ENCODE measurements at regions not wholly inside any gene's neighbourhood (a gene's known extent, or its start where the extent isn't known, plus 50 kb on each side); places are given as distances from the start of the nearest gene placed in this dataset.
"Not testable (repeated sequence)": the region's sequence is repeated elsewhere in the genome, so short reads cannot be mapped to it uniquely, and the experiment has no call there.

- DNase-seq = no peak
Measured at GRCh38 chr11:114758627-114759026, 80.3 kb downstream of the NXPE2 start.

DNA sequence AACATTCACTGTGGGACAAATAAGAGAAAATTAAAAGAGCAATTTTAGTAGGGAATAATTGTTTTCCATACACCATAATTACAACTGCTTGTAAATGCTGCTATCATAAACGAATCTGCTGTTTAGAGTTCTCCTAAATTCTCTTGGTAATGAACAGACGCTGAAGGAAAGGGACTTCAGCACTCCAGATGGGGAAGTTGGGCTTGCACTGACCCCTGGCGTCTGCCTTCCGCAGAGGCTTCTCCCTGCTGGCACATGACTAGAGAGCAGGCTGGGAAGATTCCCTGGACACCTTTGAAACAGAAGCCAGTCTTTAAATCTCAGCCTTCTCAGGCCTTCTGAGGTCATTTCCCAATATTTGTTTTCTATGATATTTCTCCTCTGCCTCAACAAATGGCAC, 84.1 kb downstream of the NXPE2 start:
- DNase-seq = peak; percentile 20

GRCh38 chr11:114764563-114764962, 86.2 kb downstream of the NXPE2 start:
- DNase-seq = no peak

- no peak for DNase-seq
Measured at GRCh38 chr11:114771172-114771571, 92.8 kb downstream of the NXPE2 start.

- DNase-seq = no peak
Measured at GRCh38 chr11:114773541-114774338, 95.4 kb downstream of the NXPE2 start.

DNA sequence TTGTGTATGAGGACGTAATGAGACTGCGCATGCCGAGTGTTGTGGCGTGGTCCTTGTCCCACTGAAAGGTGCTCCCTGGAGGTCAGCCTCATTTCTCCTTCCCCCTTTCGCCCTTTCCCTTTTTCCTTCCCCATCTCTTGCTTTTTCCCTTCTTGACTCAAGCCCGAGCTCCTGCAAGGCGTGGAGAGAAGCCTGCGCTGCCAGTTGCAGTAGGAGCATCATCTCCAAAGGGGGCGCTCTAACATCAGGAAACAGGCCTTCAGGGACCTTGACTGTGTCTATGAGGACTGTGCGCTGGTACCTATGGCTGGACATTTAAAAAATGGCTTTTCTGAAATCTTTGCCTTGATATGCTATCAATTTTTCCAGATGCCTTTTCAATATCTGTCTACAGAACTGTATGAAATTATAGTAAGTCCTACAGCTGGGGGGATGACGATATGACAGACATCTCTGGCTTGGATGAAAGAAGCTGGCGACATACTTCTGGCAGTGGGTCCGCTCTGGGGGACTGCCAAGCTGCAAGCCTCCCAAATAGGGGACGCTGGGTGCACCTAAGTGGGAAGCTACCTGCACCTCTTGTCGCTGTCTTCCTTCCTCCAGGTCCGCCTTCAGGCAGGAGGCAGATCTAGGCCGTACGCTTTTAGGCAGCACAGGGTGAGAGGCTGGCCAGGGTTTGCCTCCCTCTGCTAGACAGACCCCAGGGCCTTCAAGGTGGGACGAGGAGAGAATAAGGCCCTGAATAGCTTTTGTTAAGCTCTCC, 96.5 kb downstream of the NXPE2 start:
- peak; percentile 49 for DNase-seq

DNA sequence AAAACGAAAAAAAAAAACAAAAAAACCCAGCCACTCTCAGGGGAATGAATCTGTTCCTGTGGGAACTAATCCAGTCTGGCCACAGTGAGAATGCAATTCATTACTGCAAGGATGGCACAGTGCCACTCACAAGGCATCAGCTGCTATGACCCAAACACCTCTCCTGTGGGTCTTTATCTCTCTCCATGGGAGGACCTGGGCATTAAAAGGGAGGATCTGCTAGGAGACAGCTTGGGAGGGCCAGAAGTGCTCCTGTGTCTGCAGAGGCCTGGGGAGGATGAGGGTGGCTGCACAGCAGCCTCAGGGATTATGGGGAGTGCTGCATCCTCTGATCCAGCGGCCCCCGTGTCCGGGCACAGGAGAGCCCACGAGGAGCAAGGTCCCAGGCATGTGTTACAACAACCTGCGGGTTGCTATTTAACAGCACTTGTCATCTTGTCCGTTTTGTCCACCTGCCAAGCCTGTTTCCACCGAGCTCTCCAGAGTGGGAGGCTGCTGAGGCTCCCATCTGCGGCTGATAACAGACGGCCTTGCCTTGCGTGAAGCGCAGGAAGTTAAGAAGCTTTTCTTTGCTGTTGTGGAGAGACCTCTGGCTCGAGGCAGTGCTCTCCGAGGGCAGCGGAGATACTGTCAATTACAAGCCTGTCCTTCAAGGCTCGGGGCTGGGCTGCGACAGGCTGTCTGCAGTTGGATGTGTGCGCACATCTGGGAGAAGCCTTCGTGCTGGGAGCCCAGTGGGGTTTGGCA, 97.7 kb downstream of the NXPE2 start:
- no peak for DNase-seq

DNA sequence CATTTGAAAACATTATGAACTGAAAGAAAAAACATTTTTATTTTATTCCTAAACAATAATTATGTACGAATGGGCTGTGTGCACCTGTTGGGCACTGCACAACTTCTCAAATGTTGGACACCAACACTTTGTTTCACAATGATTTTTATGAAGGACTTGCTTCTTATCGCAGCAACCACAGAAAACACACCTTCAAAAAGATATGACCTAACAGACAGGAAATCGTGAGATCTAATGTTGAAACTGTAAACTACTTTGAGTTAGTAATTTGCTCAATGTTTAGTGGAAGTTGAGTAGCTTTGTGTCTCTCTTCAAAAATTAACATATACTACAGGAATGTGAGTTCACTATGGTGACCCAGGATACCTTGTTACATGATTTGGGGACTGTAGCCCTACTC, 98.6 kb downstream of the NXPE2 start:
- no peak for DNase-seq

GRCh38 chr11:114779189-114779588, 100.9 kb downstream of the NXPE2 start:
- no peak for DNase-seq

GRCh38 chr11:114782650-114783310, 104.5 kb downstream of the NXPE2 start:
- no peak for DNase-seq

DNA sequence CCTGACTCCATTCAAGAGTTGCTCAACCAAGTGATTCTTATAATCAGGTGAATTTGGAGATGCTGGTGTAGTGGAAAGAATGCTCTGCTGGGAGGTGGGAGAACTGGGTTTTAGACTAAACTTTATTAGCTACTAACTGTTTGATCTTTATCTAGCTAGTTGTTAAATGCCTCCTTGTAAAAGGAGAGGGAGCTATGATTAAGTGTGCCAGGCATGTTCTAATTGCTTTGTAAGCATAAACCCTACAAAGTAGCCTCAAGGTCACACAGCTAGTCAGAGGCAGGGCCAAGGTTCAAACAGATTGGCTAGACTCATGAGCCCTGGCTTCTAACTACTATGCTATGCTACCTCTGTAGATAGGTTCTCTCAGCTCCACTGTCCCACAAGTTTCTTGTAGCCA, 105.5 kb downstream of the NXPE2 start:
- no peak for DNase-seq

GRCh38 chr11:114784216-114784615, 105.9 kb downstream of the NXPE2 start:
- no peak for DNase-seq

DNA sequence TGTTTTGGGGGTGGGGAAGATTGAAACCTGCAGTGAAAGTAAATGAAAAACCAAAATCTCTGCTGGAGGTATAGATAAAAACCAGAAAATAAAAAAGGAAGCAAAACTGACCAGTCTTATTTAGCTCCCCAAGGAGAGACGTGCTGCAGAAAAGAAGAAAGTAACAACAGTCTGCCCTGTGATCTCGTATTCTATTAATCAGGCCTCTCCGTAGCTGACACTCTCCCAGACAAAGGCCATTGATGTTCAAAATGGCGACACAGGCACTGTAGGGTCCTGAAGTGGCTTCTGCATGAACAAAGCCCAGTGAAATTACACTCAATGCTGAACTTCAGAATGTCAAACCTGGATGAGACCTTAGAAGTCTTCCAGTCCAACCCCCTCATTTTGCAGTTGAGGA, 106.6 kb downstream of the NXPE2 start:
- DNase-seq = no peak

DNA sequence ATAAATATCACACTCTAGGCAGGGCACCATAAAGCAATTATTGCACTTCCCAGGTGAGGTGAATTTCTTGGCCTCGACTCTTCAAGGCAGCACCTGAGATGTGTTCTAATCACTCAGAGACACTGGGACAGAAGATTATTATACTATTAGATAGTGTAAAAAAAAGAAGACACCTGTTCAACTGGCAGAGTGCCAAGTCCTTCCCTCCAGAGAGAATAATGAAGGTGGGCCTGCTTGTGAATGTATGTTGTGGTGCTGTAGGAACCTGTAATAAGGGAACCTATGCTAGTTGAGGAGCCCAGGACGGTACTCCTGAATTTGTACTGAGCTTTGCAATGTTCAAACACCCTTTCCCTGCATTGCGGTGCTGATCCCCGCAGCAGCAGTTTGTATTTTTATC, 107.5 kb downstream of the NXPE2 start:
- DNase-seq = no peak

- no peak for DNase-seq
Measured at GRCh38 chr11:114787126-114787525, 108.8 kb downstream of the NXPE2 start.

DNA sequence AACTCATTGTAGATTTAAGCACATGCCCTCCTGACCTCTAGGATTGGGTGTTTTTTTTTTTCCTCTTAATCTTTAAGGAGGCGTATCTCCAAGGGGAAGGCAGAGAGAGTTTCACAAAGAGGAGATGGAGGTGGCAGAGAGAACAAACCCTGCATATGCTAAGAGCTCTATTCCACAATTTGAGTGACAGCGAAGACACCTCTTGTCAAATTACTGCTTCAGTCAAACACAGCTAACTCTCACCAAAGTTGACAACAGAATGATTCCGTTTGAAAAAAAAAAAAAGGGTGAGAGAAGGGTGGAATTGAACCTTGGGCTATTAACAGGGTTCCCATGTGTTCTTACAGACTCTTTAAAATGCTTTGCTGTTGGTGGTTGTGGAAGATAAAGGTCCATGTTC, 112.6 kb downstream of the NXPE2 start:
- no peak for DNase-seq

DNA sequence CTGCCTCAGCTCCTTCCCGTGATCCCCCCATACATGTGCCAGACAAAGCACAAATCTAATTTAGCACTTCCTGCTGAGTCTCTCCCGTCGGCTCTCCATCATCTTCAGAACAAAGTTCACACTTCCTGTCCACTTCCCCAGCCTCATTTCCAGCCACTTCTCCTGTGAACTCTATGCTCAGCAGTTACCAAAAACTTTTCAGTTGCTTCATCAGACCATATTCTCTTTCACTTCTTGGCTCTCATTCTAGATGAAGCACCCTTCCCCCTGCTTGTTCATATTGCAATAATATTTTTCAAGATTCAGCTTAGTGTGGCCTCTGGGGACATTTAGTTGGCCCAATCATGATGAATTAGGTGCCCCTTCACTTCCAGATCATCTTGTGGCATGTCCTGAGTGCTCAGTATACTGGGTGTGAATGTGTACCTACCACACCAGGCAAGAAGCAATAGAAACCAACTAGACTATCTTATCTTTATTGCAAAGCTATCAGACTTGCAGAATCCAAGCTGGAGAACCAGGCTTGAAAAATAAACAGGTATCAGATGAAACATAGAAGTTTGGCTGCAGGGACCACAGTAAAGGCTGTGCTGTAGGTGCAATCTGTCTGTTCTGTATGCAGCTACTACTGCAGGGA, 115.8 kb downstream of the NXPE2 start:
- no peak for DNase-seq

GRCh38 chr11:114796954-114797721, 118.8 kb downstream of the NXPE2 start:
- no peak for DNase-seq

DNA sequence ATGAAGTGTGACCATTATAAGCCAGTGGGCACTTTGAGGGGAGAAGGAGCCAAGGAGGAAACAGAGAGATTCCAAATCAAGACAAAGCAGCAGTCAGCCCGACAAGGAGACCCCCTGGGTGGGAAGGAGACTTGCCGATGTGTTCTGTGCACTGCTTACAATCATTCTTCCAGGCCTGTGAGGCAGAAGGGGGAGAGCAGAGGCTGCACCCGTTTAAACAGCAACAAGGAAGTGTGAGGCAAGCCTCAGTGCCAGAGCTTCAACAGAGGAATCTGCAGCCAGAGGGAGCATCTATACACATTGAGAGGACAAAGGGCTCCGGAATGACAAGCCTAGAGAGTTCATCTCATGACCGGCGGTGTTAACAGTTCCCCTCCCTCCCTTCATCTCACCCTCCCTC, 121.1 kb downstream of the NXPE2 start:
- no peak for DNase-seq

DNA sequence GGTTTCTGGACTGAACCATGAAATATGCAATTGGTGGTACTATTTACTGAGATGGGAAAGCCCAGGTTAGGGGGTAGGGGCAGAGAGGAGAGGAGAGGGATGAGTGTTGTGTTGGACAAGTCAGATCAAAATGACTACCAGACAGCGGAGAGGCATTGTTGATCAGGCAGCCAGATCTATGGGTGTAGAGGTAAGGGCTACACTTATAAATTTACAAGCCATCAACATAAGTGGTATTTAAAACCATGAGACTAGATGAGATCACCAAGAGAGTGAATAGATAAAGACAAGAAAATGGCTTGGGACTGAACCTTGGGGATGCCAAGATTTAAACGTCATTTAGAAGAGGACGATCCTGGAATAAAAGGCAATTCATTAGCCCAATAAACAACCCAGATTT, 123.4 kb downstream of the NXPE2 start:
- no peak for DNase-seq

DNA sequence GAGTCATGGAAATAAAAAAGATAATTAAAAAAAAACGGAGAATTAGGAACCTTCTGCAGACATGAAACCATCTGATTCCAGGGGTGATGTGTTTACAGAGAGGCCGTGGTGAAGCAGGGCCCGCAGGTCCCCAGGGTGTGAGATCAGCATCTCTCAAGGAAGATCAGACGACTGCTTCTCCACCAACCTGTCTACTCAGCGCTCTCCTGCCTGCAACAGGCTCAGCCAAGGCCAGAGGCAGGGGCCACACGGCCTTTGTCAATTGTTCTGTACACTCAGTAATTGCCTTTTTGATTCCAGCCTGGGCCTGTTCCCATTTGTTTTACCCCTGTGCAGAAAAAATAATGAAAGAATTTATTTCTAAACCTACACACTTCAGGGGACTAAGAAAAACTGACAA, 124.6 kb downstream of the NXPE2 start:
- DNase-seq = no peak

DNA sequence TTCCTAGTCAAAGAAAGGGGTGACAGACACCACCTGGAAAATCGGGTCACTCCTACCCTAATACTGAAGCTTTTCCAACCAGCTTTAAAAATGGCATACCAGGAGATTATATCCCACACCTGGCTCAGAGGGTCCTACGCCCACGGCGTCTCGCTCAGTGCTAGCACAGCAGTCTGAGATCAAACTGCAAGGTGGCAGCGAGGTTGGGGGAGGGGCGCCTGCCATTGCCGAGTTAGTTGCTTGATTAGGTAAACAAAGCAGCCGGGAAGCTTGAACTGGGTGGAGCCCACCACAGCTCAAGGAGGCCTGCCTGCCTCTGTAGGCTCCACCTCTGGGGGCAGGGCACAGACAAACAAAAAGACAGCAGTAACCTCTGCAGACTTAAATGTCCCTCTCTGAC, 127.1 kb downstream of the NXPE2 start:
- DNase-seq = not testable (repeated sequence)
